ENCODE measurements at regions not wholly inside any gene's neighbourhood (a gene's known extent, or its start where the extent isn't known, plus 50 kb on each side); places are given as distances from the start of the nearest gene placed in this dataset.

GRCh38 chr1:80048716-80049115, 1042.2 kb upstream of the ADGRL4 start:
- H3K9ac ChIP-seq (ENCODE audit: low read depth in 1 of 2, low read length in 2 of 2): no peak overlapping the region
- no peak overlapping the region for H3K4me3 ChIP-seq (ENCODE audit: low read length in 2 of 2)
- peaks cover 2 to 3% of the 10 kb centered on the region in 2 donors for H3K9me3 ChIP-seq (ENCODE audit: control insufficient read depth in 2 of 2, low read length in 2 of 2)
- no peaks in the 10 kb centered on the region for H3K36me3 ChIP-seq (ENCODE audit: control insufficient read depth in 2 of 2, insufficient read depth in 2 of 2, low read length in 2 of 2)
- H3K4me1 ChIP-seq (ENCODE audit: control insufficient read depth in 2 of 2, insufficient read depth in 2 of 2, low read length in 2 of 2): no peaks in the 10 kb centered on the region
- no peaks in the 10 kb centered on the region for H3K27me3 ChIP-seq (ENCODE audit: control insufficient read depth in 2 of 2, insufficient read depth in 2 of 2, low read length in 2 of 2)
- no peak overlapping the region for H3K27ac ChIP-seq (ENCODE audit: low read depth in 2 of 2, low read length in 2 of 2)

- Histone ChIP-seq H3K4me1 (ENCODE audit: control insufficient read depth in 2 of 2, insufficient read depth in 2 of 2, low read length in 2 of 2) (no peaks in the 10 kb centered on the region), H3K27ac (ENCODE audit: low read depth in 2 of 2, low read length in 2 of 2) (no peak overlapping the region), H3K9ac (ENCODE audit: low read depth in 1 of 2, low read length in 2 of 2) (no peak overlapping the region), H3K9me3 (ENCODE audit: control insufficient read depth in 2 of 2, low read length in 2 of 2) (peaks cover 2 to 3% of the 10 kb centered on the region in 2 donors), H3K36me3 (ENCODE audit: control insufficient read depth in 2 of 2, insufficient read depth in 2 of 2, low read length in 2 of 2) (no peaks in the 10 kb centered on the region), H3K27me3 (ENCODE audit: control insufficient read depth in 2 of 2, insufficient read depth in 2 of 2, low read length in 2 of 2) (no peaks in the 10 kb centered on the region), H3K4me3 (ENCODE audit: low read length in 2 of 2) (no peak overlapping the region)
Measured at GRCh38 chr1:80047791-80048190, 1041.3 kb upstream of the ADGRL4 start.

GRCh38 chr1:80044662-80045061, 1038.1 kb upstream of the ADGRL4 start:
- Histone ChIP-seq H3K27me3 (ENCODE audit: control insufficient read depth in 2 of 2, insufficient read depth in 2 of 2, low read length in 2 of 2) (no peaks in the 10 kb centered on the region), H3K36me3 (ENCODE audit: control insufficient read depth in 2 of 2, insufficient read depth in 2 of 2, low read length in 2 of 2) (no peaks in the 10 kb centered on the region), H3K27ac (ENCODE audit: low read depth in 2 of 2, low read length in 2 of 2) (no peak overlapping the region), H3K4me1 (ENCODE audit: control insufficient read depth in 2 of 2, insufficient read depth in 2 of 2, low read length in 2 of 2) (no peaks in the 10 kb centered on the region), H3K4me3 (ENCODE audit: low read length in 2 of 2) (no peak overlapping the region), H3K9ac (ENCODE audit: low read depth in 1 of 2, low read length in 2 of 2) (no peak overlapping the region), H3K9me3 (ENCODE audit: control insufficient read depth in 2 of 2, low read length in 2 of 2) (no peaks in the 10 kb centered on the region)

- Histone ChIP-seq H3K27me3 (ENCODE audit: control insufficient read depth in 2 of 2, insufficient read depth in 2 of 2, low read length in 2 of 2) (no peaks in the 10 kb centered on the region), H3K36me3 (ENCODE audit: control insufficient read depth in 2 of 2, insufficient read depth in 2 of 2, low read length in 2 of 2) (no peaks in the 10 kb centered on the region), H3K9me3 (ENCODE audit: control insufficient read depth in 2 of 2, low read length in 2 of 2) (no peaks in the 10 kb centered on the region), H3K4me3 (ENCODE audit: low read length in 2 of 2) (no peak overlapping the region), H3K27ac (ENCODE audit: low read depth in 2 of 2, low read length in 2 of 2) (no peak overlapping the region), H3K9ac (ENCODE audit: low read depth in 1 of 2, low read length in 2 of 2) (no peak overlapping the region), H3K4me1 (ENCODE audit: control insufficient read depth in 2 of 2, insufficient read depth in 2 of 2, low read length in 2 of 2) (no peaks in the 10 kb centered on the region)
Measured at GRCh38 chr1:80036690-80037432, 1030.3 kb upstream of the ADGRL4 start.

GRCh38 chr1:80023358-80023757, 1016.8 kb upstream of the ADGRL4 start:
- Histone ChIP-seq H3K36me3 (ENCODE audit: control insufficient read depth in 2 of 2, insufficient read depth in 2 of 2, low read length in 2 of 2) (no peaks in the 10 kb centered on the region), H3K4me3 (ENCODE audit: low read length in 2 of 2) (no peak overlapping the region), H3K27me3 (ENCODE audit: control insufficient read depth in 2 of 2, insufficient read depth in 2 of 2, low read length in 2 of 2) (no peaks in the 10 kb centered on the region), H3K27ac (ENCODE audit: low read depth in 2 of 2, low read length in 2 of 2) (no peak overlapping the region), H3K9ac (ENCODE audit: low read depth in 1 of 2, low read length in 2 of 2) (no peak overlapping the region), H3K4me1 (ENCODE audit: control insufficient read depth in 2 of 2, insufficient read depth in 2 of 2, low read length in 2 of 2) (no peaks in the 10 kb centered on the region), H3K9me3 (ENCODE audit: control insufficient read depth in 2 of 2, low read length in 2 of 2) (no peaks in the 10 kb centered on the region)

- Histone ChIP-seq H3K36me3 (ENCODE audit: control insufficient read depth in 2 of 2, insufficient read depth in 2 of 2, low read length in 2 of 2) (no peaks in the 10 kb centered on the region), H3K27ac (ENCODE audit: low read depth in 2 of 2, low read length in 2 of 2) (no peak overlapping the region), H3K9ac (ENCODE audit: low read depth in 1 of 2, low read length in 2 of 2) (no peak overlapping the region), H3K27me3 (ENCODE audit: control insufficient read depth in 2 of 2, insufficient read depth in 2 of 2, low read length in 2 of 2) (no peaks in the 10 kb centered on the region), H3K4me1 (ENCODE audit: control insufficient read depth in 2 of 2, insufficient read depth in 2 of 2, low read length in 2 of 2) (no peaks in the 10 kb centered on the region), H3K4me3 (ENCODE audit: low read length in 2 of 2) (no peak overlapping the region), H3K9me3 (ENCODE audit: control insufficient read depth in 2 of 2, low read length in 2 of 2) (no peaks in the 10 kb centered on the region)
Measured at GRCh38 chr1:80021891-80022290, 1015.4 kb upstream of the ADGRL4 start.

GRCh38 chr1:80018348-80018747, 1011.8 kb upstream of the ADGRL4 start:
- H3K9me3 ChIP-seq (ENCODE audit: control insufficient read depth in 2 of 2, low read length in 2 of 2): no peaks in the 10 kb centered on the region
- H3K4me1 ChIP-seq (ENCODE audit: control insufficient read depth in 2 of 2, insufficient read depth in 2 of 2, low read length in 2 of 2): no peaks in the 10 kb centered on the region
- no peaks in the 10 kb centered on the region for H3K36me3 ChIP-seq (ENCODE audit: control insufficient read depth in 2 of 2, insufficient read depth in 2 of 2, low read length in 2 of 2)

GRCh38 chr1:80008934-80009333, 1002.4 kb upstream of the ADGRL4 start:
- no peaks in the 10 kb centered on the region for H3K27me3 ChIP-seq (ENCODE audit: control insufficient read depth in 2 of 2, insufficient read depth in 2 of 2, low read length in 2 of 2)

More at GRCh38 chr1:80018348-80018747, 1011.8 kb upstream of the ADGRL4 start:
- no peaks in the 10 kb centered on the region for H3K27me3 ChIP-seq (ENCODE audit: control insufficient read depth in 2 of 2, insufficient read depth in 2 of 2, low read length in 2 of 2)
- no peak overlapping the region for H3K27ac ChIP-seq (ENCODE audit: low read depth in 2 of 2, low read length in 2 of 2)
- no peak overlapping the region for H3K9ac ChIP-seq (ENCODE audit: low read depth in 1 of 2, low read length in 2 of 2)
- H3K4me3 ChIP-seq (ENCODE audit: low read length in 2 of 2): no peak overlapping the region

GRCh38 chr1:80003250-80003649, 996.7 kb upstream of the ADGRL4 start:
- Histone ChIP-seq H3K9me3 (ENCODE audit: control insufficient read depth in 2 of 2, low read length in 2 of 2) (no peaks in the 10 kb centered on the region), H3K27me3 (ENCODE audit: control insufficient read depth in 2 of 2, insufficient read depth in 2 of 2, low read length in 2 of 2) (no peaks in the 10 kb centered on the region), H3K36me3 (ENCODE audit: control insufficient read depth in 2 of 2, insufficient read depth in 2 of 2, low read length in 2 of 2) (no peaks in the 10 kb centered on the region), H3K4me1 (ENCODE audit: control insufficient read depth in 2 of 2, insufficient read depth in 2 of 2, low read length in 2 of 2) (no peaks in the 10 kb centered on the region), H3K9ac (ENCODE audit: low read depth in 1 of 2, low read length in 2 of 2) (no peak overlapping the region), H3K4me3 (ENCODE audit: low read length in 2 of 2) (no peak overlapping the region), H3K27ac (ENCODE audit: low read depth in 2 of 2, low read length in 2 of 2) (no peak overlapping the region)

More at GRCh38 chr1:80008934-80009333, 1002.4 kb upstream of the ADGRL4 start:
- Histone ChIP-seq H3K4me1 (ENCODE audit: control insufficient read depth in 2 of 2, insufficient read depth in 2 of 2, low read length in 2 of 2) (no peaks in the 10 kb centered on the region), H3K9me3 (ENCODE audit: control insufficient read depth in 2 of 2, low read length in 2 of 2) (no peaks in the 10 kb centered on the region), H3K9ac (ENCODE audit: low read depth in 1 of 2, low read length in 2 of 2) (no peak overlapping the region), H3K27ac (ENCODE audit: low read depth in 2 of 2, low read length in 2 of 2) (no peak overlapping the region), H3K4me3 (ENCODE audit: low read length in 2 of 2) (no peak overlapping the region), H3K36me3 (ENCODE audit: control insufficient read depth in 2 of 2, insufficient read depth in 2 of 2, low read length in 2 of 2) (no peaks in the 10 kb centered on the region)

GRCh38 chr1:79988401-79988800, 981.9 kb upstream of the ADGRL4 start:
- Histone ChIP-seq H3K9ac (ENCODE audit: low read depth in 1 of 2, low read length in 2 of 2) (no peak overlapping the region), H3K9me3 (ENCODE audit: control insufficient read depth in 2 of 2, low read length in 2 of 2) (no peaks in the 10 kb centered on the region), H3K27me3 (ENCODE audit: control insufficient read depth in 2 of 2, insufficient read depth in 2 of 2, low read length in 2 of 2) (no peaks in the 10 kb centered on the region), H3K36me3 (ENCODE audit: control insufficient read depth in 2 of 2, insufficient read depth in 2 of 2, low read length in 2 of 2) (no peaks in the 10 kb centered on the region), H3K4me1 (ENCODE audit: control insufficient read depth in 2 of 2, insufficient read depth in 2 of 2, low read length in 2 of 2) (no peaks in the 10 kb centered on the region), H3K27ac (ENCODE audit: low read depth in 2 of 2, low read length in 2 of 2) (no peak overlapping the region), H3K4me3 (ENCODE audit: low read length in 2 of 2) (no peak overlapping the region)
